ENCODE measurements at regions not wholly inside any gene's neighbourhood (a gene's known extent, or its start where the extent isn't known, plus 50 kb on each side); places are given as distances from the start of the nearest gene placed in this dataset.
A peak's percentile ranks its signal among the peaks of the same experiment; 100 is the strongest.

DNA sequence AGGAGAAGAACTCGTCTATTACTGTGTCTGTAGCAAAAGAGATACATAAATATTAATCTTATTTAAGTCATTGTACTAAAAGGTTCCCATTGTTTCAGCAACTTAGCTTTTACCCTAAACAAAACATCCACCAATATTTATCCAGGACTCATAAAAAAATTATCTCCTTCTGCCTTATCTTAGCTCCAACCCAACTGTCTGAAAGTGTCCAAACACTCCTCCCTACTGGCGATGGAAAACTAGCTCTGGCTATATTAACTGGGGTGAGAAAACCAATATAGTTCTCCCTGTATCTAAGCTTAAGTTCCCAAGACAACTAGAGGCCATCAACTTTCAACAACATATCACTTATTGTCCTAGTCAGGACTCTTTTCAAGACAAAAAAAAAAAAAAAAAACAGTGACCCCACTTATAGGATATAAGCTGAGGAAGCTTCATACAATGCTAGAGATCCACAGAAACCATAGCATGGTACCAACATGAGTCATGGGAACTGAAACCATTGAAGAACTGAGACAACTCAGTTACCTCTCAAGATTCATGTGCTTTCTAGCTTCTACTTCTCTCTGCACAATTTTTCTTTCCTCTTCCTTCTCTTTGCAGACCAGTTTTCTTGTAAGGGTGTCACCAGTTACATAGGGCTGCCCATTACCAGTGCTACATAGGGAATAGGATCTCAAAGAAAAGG, 150.7 kb upstream of the RASA1 start:
- Histone ChIP-seq H3K4me2 (replicated peaks; ENCODE audit: low read depth, low read length, poor library complexity, severe bottlenecking) (no peak overlapping the region), H3K4me1 (ENCODE audit: control insufficient read depth in 2 of 2, insufficient read depth in 2 of 2, low read length in 2 of 2) (peaks cover 42 to 48% of the 10 kb centered on the region in 2 donors), H2AFZ (ENCODE audit: insufficient read depth, low read depth, low read length, poor library complexity, severe bottlenecking) (no peak overlapping the region), H3K4me3 (ENCODE audit: control extremely low read depth in 1 of 5, extremely low read depth in 1 of 5, insufficient read depth in 1 of 5, low read depth in 2 of 5, low read length in 4 of 5) (no peak overlapping the region), H3K27me3 (replicated peaks in 1 of 4; ENCODE audit: control extremely low read depth in 1 of 4, control insufficient read depth in 3 of 4, insufficient read depth in 4 of 4, low read length in 3 of 4) (no peaks in the 10 kb centered on the region), H3K36me3 (replicated peaks in 1 of 2; ENCODE audit: control extremely low read depth in 1 of 2, control insufficient read depth in 1 of 2, extremely low read depth in 1 of 2, insufficient read depth in 2 of 2, low read length in 1 of 2) (no peaks in the 10 kb centered on the region), H3K27ac (ENCODE audit: low read length in 2 of 2) (no peak overlapping the region), H3K79me2 (ENCODE audit: control insufficient read depth, insufficient read depth, low read length) (no peaks in the 10 kb centered on the region), H4K20me1 (ENCODE audit: control insufficient read depth, insufficient read depth, low read length, poor library complexity, severe bottlenecking) (no peaks in the 10 kb centered on the region), H3K9ac (ENCODE audit: low read length) (no peak overlapping the region), H3K9me3 (ENCODE audit: control extremely low read depth in 1 of 3, control insufficient read depth in 2 of 3, insufficient read depth in 1 of 3, low read length in 2 of 3) (no peaks in the 10 kb centered on the region)
- H3K4me3 Mint-ChIP-seq, result no peak overlapping the region
- H3K9me3 Mint-ChIP-seq (ENCODE audit: insufficient read depth), result peaks cover 2% of the 10 kb centered on the region
- POLR2A ChIA-PET, result interaction anchor here (0.7 kb wide), 1 partner anchor 168 kb away, joined by 5 read pairs; no protein-coding TSS in a partner anchor
- no peaks in the 10 kb centered on the region for H3K27me3 Mint-ChIP-seq
- no peak for DNase-seq
- CTCF ChIA-PET, result no interaction called here
- no peak for ATAC-seq (ENCODE audit: low read depth)
- H3K27ac Mint-ChIP-seq, result peak overlapping the region; percentile 11
- WGBS (ENCODE audit: insufficient coverage), result no CpG with 5 or more reads among the region's 2 CpGs
- TF ChIP-seq, protein P1, sequence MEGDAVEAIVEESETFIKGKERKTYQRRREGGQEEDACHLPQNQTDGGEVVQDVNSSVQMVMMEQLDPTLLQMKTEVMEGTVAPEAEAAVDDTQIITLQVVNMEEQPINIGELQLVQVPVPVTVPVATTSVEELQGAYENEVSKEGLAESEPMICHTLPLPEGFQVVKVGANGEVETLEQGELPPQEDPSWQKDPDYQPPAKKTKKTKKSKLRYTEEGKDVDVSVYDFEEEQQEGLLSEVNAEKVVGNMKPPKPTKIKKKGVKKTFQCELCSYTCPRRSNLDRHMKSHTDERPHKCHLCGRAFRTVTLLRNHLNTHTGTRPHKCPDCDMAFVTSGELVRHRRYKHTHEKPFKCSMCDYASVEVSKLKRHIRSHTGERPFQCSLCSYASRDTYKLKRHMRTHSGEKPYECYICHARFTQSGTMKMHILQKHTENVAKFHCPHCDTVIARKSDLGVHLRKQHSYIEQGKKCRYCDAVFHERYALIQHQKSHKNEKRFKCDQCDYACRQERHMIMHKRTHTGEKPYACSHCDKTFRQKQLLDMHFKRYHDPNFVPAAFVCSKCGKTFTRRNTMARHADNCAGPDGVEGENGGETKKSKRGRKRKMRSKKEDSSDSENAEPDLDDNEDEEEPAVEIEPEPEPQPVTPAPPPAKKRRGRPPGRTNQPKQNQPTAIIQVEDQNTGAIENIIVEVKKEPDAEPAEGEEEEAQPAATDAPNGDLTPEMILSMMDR (IDR thresholded peaks at IDR 0.05), result no peak
- TF ChIP-seq EZH2 (IDR thresholded peaks at IDR 0.05; ENCODE audit: borderline replicate concordance, insufficient read depth, low read depth, low read length, poor library complexity, severe bottlenecking), result no peak
- peaks cover 49% of the 10 kb centered on the region for H3K4me1 Mint-ChIP-seq
- intact Hi-C loops (cut with micrococcal nuclease), result no loop called here

DNA sequence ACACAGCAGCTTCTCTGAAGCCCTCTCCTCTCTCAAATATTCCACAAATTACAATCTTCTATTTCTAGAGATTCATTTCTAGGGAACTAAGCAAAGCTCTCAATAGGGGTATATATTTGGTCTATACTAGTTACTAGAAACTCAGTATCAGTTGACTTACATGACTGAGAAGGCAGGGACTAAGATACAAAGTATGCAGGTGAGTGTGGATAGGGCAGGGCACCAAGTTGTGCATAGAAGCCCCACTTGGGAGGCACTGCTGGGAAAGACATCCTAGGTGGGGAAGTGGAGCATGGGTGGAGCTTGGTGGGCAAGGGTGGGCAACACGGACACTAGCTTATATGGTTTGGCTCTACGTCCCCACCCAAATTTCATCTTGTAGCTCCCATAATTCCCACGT, 148.1 kb upstream of the RASA1 start:
- Histone ChIP-seq H3K27me3 (replicated peaks in 1 of 4; ENCODE audit: control extremely low read depth in 1 of 4, control insufficient read depth in 3 of 4, insufficient read depth in 4 of 4, low read length in 3 of 4) (no peaks in the 10 kb centered on the region), H4K20me1 (ENCODE audit: control insufficient read depth, insufficient read depth, low read length, poor library complexity, severe bottlenecking) (no peaks in the 10 kb centered on the region), H3K27ac (ENCODE audit: low read length in 2 of 2) (no peak overlapping the region), H3K4me1 (ENCODE audit: control insufficient read depth in 2 of 2, insufficient read depth in 2 of 2, low read length in 2 of 2) (peaks cover 37 to 49% of the 10 kb centered on the region in 2 donors), H3K4me2 (replicated peaks; ENCODE audit: low read depth, low read length, poor library complexity, severe bottlenecking) (no peak overlapping the region), H2AFZ (ENCODE audit: insufficient read depth, low read depth, low read length, poor library complexity, severe bottlenecking) (no peak overlapping the region), H3K9ac (ENCODE audit: low read length) (no peak overlapping the region), H3K36me3 (replicated peaks in 1 of 2; ENCODE audit: control extremely low read depth in 1 of 2, control insufficient read depth in 1 of 2, extremely low read depth in 1 of 2, insufficient read depth in 2 of 2, low read length in 1 of 2) (no peaks in the 10 kb centered on the region), H3K9me3 (ENCODE audit: control extremely low read depth in 1 of 3, control insufficient read depth in 2 of 3, insufficient read depth in 1 of 3, low read length in 2 of 3) (no peaks in the 10 kb centered on the region), H3K4me3 (ENCODE audit: control extremely low read depth in 1 of 5, extremely low read depth in 1 of 5, insufficient read depth in 1 of 5, low read depth in 2 of 5, low read length in 4 of 5) (no peak overlapping the region), H3K79me2 (ENCODE audit: control insufficient read depth, insufficient read depth, low read length) (no peaks in the 10 kb centered on the region)
- CTCF ChIA-PET, result interaction anchor here (1.1 kb wide), 1 partner anchor 9 kb away, joined by 3 read pairs; no protein-coding TSS in a partner anchor
- no peak for DNase-seq
- intact Hi-C loops (cut with micrococcal nuclease), result no loop called here
- peaks cover 49% of the 10 kb centered on the region for H3K4me1 Mint-ChIP-seq
- no peak overlapping the region for H3K4me3 Mint-ChIP-seq
- no peak for ATAC-seq (ENCODE audit: low read depth)
- POLR2A ChIA-PET, result no interaction called here
- TF ChIP-seq, protein P1 (IDR thresholded peaks at IDR 0.05), result no peak
- no peak for TF ChIP-seq EZH2 (IDR thresholded peaks at IDR 0.05; ENCODE audit: borderline replicate concordance, insufficient read depth, low read depth, low read length, poor library complexity, severe bottlenecking)
- 93% methylated on average over 3 of the region's 3 CpGs for WGBS (ENCODE audit: insufficient coverage)
- peaks cover 2% of the 10 kb centered on the region for H3K9me3 Mint-ChIP-seq (ENCODE audit: insufficient read depth)
- H3K27me3 Mint-ChIP-seq, result no peaks in the 10 kb centered on the region
- no peak overlapping the region for H3K27ac Mint-ChIP-seq

All from B cell (primary cell).